Glomerular endothelial cell (primary cell): ENCODE measurements at regions not wholly inside any gene's neighbourhood (a gene's known extent, or its start where the extent isn't known, plus 50 kb on each side); places are given as distances from the start of the nearest gene placed in this dataset.

Source experiments
- DNase-seq: peaks from one replicate; pipeline ENCODE4 v3.0.0-alpha.2; 2011; ENCODE audit warnings: low read depth, low spot score; ENCODE audit errors: extremely low read depth

DNA sequence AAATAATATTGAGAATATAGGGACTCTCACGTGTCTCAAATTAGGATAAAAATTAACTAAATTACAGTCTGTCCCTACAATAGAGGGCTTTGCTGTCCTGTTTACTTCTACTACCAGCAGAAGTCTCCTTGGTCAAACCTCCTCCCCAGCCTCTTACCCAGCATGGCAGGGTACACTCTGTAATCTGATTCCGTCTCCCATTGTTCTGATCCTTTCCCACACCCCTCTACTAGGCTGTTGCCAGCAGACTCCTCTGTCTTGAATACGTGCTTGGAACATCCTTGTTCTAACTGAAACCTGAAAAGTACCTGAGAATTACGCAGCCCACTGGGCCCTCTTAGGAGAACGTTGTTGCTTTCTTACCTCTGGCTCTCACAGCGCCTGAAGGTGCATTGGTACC is 112.2 kb upstream of the PREP start:
- DNase-seq, result no peak

DNA sequence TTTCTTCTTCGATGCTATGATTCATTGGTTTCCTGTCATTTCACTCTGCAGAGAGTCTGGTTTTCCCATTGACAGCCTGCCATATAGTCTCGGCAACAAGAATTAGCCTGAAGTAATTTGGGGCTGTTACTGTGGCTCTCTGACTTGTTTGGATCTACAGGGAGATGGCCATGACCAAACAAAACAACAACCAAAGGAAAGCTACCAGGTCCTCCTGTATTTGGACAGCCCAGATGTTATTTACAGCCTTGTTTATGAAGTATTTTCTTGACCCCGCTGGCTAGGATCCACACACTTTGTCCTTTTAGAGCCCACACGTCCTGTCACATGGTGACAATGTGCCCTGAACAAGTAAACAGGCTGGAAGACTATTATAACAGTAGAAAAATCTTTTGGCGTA is 111.4 kb upstream of the PREP start:
- DNase-seq, result no peak

GRCh38 chr6:105511639-105512038 is 108.8 kb upstream of the PREP start:
- DNase-seq, result no peak

DNA sequence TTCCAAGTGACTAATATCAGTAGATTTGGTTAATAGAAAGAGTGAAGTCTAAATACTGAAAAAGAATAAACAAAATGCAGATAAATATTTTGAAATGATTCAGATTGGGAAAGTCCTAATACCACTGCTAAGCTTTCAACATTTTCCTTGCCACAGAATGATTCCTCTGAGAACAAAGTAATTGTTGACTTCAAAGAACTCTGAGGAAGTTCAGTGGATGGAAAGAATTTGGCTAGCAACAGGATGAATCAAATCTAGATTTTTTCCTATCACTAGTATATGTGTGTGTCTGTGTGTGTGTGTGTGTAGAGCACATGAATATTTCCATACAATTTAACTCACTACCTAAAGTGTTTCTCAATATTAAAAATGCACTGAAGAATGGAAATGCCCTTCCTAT is 107.9 kb upstream of the PREP start:
- no peak for DNase-seq

DNA sequence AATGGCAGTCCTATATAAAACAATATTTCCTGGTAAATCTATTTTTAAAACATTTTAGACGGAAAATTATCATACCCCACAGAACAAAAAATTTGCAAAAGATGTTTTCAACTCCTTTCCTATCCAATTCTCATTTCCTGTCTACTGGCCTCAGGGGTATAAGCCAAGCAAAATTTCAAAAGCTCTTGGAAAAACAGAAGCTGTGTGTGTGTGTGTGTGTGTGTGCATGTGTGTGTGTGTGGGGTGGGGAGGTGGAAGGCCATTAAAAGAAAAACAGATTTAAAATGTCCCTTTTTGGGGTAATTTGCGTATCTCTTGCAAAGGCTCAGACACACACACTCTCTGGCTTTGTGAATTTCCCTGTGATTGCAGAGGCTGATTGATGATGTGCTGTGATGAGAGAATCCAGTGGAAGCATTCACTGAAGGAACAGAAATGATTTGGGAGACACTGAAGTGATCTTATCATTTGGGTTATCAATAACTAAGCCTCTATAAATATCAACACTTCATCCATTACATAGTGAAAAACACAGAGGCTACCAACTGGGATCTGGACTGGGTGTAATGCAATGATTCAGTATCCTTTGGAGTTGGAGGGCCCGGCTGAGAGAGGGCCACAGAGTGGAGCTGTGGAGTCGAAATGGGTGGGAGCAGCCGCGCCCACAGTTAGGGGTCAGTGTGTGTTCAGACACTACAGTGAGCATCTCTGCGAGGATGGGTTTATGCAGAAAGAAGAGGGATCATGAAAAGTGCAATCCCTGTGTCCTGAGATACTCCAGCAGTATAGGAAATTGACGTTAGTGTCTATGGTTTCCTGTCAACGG is 106.8 kb upstream of the PREP start:
- no peak for DNase-seq

- DNase-seq, result no peak
These were observed 104.9 kb upstream of the PREP start for GRCh38 chr6:105507811-105508210.

DNA sequence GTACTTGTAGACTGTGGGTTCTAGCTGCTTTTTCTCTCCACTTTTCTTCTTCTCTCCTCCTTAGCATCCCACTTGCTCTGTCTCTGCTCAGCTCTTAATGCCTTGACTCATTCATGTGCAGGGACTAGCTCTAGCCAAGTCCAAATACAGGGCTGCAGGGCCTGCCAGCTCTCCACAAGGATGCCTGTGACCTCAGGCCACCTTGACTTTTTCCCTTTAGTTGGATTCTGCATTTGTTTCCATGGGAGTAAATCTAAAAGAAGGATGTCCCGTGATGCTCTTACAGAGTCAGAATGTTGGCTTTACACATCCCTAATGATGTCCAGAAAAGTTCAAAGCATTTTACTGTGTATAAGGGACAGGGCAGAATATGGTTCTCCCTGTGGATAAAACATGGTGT is 101.8 kb upstream of the PREP start:
- no peak for DNase-seq

- no peak for DNase-seq
These were observed 100.8 kb upstream of the PREP start for GRCh38 chr6:105503641-105504040.

GRCh38 chr6:105501826-105502344 is 99.0 kb upstream of the PREP start:
- DNase-seq, result no peak

DNA sequence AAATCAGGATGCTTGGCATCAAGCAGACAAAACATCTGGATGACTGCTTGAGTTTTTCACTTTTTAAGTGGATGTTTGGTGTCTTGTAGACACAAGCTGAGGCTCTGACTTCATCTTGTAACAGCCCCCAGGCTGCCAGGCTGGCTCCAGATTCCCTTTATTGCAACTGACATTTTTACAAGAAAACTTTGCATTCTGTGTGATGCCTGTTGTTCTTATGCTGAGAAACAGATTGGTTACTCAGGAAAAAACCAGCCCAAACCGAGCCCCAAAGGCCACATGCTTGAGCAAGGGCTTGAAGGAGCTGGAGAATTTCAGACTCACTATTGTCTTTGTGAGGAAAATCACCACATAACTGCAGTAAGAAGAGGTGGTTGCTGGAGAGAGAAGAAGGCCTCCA is 98.4 kb upstream of the PREP start:
- no peak for DNase-seq

- no peak for DNase-seq
These were observed 97.8 kb upstream of the PREP start for GRCh38 chr6:105500693-105501092.

- DNase-seq, result no peak
These were observed 97.0 kb upstream of the PREP start for GRCh38 chr6:105499931-105500330.

DNA sequence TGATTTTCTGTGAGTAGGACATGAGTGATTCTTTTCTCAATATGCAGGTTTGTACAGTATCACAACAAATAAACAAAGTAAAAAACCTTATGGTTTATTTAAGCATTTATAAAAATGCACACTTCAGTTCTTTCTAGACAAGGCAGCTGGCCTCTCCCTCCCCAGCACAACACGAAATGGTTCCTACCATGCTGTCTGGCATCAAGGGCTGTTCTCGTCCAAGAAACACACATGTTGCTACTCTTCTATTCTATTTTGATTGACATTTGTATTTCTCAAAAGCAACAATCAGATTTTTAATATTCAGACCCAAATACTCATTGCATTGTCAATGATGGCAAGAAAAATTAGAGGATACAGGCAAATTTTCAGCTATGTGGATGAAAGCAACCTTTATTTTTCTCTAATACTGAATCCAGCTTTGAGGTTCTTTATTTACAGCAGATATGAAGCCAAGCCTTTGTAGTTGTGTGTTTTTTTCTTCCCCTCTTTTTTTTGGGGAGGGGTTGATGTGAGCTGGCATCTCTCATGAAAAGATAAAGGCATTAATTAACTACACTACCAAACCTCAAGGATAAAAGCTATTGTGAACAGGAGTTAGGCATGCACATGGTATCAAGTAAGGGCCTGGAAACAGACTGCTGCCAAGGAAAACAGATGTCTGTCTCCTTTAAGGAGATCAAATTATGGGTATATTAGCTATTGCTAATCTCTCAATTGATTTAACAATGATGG is 96.4 kb upstream of the PREP start:
- no peak for DNase-seq

DNA sequence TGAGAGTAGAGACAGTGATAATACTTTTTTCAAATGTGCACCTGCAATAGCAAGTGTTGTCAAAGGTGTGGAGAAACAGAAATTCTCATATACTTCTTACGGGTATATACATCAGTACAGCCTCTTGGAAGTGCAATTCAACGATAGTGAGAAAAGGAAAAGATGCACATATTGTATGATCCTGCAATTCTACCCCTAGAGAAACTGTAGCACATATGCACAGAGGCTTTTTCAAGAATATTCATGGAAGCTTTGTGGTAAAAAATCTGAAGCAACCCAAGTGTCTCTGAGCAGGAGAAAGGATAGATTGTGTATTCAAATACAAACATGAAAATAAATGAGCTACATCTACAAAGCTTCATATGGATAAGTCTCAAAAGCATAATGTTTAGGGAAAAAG is 94.7 kb upstream of the PREP start:
- DNase-seq, result no peak

DNA sequence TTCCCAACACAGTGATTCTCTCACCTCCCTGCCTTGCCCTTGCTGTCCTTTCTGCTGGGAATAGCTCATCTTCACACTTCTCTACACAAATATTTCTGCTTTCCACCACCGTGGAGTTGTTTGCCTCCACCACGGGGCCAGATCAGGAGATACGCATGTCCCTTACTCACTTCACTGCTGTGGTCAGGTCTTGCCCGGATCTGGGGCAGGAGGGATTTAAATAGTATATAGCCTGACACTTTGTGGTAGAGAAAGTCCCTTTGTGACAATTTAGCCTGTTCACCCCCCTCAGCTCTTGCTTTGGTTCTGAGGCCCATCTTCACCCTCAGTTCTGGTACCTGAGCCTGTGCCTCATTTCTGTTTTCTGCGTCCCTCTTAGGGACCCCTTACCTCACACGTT is 92.6 kb upstream of the PREP start:
- DNase-seq, result no peak

DNA sequence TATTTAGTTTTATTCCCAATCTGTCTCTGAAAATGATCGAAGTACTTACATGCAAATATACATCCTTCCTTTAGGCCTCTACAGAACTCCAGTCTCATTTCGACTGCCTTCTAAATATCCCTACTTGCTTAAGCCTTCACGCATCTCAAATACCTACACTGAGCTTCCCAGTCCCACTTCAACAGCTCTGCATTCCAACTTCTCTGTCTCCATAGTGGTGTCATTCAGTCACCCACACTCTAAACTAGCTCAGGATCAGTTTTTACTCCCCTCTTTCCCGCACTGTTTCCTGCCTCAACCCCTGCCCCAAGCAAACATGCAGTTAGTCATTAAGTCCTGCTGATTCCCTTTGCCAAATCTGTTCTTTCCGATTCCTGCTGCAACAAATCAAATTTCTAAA is 91.8 kb upstream of the PREP start:
- DNase-seq, result no peak

DNA sequence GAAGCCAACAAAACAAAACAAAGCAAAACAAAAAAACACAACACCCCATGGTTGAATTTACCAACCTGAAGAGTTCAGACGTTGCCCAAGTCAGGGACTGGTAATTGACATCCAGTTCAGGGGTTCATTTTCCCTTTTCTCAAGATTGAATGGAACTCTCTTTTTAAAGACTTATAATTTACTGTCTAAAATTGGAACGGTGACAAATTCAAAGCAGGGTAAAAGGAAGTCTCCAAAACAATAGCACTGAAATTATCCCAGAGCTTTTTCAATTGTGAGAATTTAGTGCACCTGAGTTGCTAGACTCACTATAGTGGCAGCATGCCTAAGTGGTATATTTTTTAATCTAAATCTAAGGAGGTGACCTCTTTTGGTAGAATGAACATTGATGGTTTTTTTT is 90.9 kb upstream of the PREP start:
- DNase-seq, result no peak

DNA sequence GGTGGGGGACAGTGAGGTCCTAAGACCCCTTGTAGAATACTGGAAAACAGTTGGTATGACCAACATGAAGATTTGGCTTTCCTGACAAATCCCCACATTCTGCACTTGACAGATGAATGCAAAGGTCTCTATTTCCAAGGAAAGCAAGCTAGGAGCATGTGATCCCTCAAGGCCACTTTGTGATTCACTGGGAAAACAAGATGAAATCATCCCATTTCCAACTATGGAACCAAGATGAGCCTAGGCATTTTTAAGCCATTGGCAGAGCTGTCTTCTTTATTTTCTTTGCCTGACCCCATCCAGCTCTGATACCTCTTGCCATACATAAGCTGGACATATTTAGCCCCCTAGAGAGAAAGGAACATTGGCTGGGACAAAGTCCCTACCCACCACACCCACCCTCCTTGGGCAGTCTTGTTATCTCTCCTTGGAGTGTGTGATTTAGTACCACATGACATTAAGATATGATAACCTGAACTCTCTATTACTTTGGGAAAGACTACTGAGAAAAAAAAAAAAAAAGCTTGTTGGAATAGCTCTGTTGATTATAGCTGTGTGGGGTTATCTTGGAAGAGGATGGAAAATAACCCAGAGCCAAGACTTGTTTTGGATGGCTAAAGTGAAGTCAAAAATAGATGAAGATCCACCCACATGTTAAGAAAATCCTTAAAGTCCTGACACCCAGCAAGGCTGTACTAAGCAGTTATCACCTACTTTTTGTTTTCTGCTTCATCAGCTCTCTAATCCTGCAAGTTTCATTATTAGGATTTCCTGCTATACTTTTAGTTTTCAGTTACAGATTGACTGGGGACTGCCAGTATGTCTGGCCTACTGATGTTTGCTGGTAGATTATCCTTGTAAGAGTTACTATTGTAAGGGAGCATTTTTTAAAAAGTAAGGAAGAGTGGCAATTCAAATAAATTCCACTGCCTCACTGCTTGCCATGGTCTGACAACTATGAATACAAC is 90.1 kb upstream of the PREP start:
- no peak for DNase-seq

- DNase-seq, result no peak
These were observed 86.3 kb upstream of the PREP start for GRCh38 chr6:105489216-105489530.

DNA sequence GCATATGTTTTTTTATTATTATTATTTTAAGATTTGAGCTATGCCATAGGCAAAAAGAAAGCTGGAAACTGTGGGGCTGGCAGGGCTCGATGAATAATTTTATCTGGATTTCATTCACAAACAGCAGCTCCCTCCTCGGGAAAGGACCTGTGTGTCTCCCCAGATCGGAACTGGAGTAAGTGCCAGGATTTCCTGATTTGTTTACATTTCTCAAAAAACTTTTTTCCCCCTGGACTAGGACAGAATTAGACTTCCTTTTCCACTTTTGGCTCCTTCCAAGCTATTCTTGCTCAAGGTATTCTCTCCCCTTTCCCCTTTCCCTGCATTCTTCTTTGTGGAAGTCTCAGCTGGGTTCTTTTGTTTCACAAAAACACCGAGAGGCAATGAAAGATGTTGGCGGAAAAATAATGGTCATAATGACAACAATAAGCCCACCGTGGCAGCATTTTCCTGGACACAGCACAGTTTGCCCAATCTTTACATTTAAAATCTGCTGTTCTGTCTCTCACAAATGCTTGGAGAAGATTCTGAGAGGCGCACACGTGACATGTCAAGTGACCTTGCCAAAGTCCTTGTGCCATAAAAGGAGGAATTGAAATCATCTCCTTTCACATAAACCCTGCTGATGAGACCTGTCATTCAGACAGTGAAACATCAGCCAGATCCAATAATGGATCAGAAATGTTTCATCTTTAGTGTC is 85.8 kb upstream of the PREP start:
- no peak for DNase-seq
